ENCODE measurements at regions not wholly inside any gene's neighbourhood (a gene's known extent, or its start where the extent isn't known, plus 50 kb on each side); places are given as distances from the start of the nearest gene placed in this dataset.
A peak's percentile ranks its signal among the peaks of the same experiment; 100 is the strongest.

DNA sequence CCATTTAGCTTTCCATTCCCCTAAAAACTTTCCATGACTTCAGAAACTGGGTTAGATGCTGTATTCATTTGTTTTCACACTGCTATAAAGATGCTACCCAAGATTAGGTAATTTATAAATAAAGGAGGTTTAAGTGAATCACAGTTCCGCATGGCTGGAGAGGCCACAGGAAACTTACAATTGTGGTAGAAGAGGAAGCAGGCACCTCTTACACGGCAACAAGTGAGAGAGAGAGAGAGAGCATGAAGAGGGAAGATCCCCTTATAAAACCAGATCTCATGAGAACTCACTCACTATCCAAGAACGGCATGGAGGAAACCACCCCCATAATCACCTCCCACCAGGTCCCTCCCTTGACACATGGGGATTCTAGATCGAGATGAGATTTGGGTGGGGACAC lies 336.8 kb downstream of the TFEC start:
- SMC1A ChIA-PET (ENCODE audit: uncharacterized antibody, unreplicated experiment), result interaction anchor here (0.6 kb wide), 1 partner anchor 820 kb away, joined by 3 read pairs; no protein-coding TSS in a partner anchor
- Histone ChIP-seq H3K4me2 (ENCODE audit: control insufficient read depth, insufficient read depth) (no peak overlapping the region), H4K20me1 (ENCODE audit: control insufficient read depth, insufficient read depth) (no peaks in the 10 kb centered on the region), H3K27me3 (replicated peaks in 1 of 2; ENCODE audit: control insufficient read depth in 2 of 2, insufficient read depth in 2 of 2, low read length in 1 of 2) (no peaks in the 10 kb centered on the region), H3K4me1 (ENCODE audit: control insufficient read depth, insufficient read depth, low read length) (no peaks in the 10 kb centered on the region), H3K79me2 (ENCODE audit: control insufficient read depth, insufficient read depth, low read length) (no peaks in the 10 kb centered on the region), H2AFZ (ENCODE audit: control insufficient read depth, low read depth, low read length) (no peak overlapping the region), H3K36me3 (ENCODE audit: control insufficient read depth in 2 of 2, insufficient read depth in 2 of 2, low read length in 1 of 2) (no peaks in the 10 kb centered on the region), H3K4me3 (no peak overlapping the region), H3K27ac (ENCODE audit: control insufficient read depth, insufficient read depth) (no peak overlapping the region), H3K9me3 (replicated peaks; ENCODE audit: control insufficient read depth, insufficient read depth, low read length) (no peaks in the 10 kb centered on the region), H3K9ac (ENCODE audit: control insufficient read depth, insufficient read depth, low read length) (no peak overlapping the region)
- CTCF ChIA-PET, result no interaction called here
- POLR2A ChIA-PET, result no interaction called here
- 9% methylated on average over 4 of the region's 4 CpGs for WGBS (ENCODE audit: insufficient coverage, insufficient replicate concordance, low lambda C conversion rate, missing lambda C conversion rate)
- FAIRE-seq (no peak), ATAC-seq (peak; percentile 52), DNase-seq (ENCODE audit: low read depth, low spot score) (no peak)
- TF ChIP-seq RUNX3 (IDR thresholded peaks at IDR 0.05; ENCODE audit: low read length), result peak; percentile 20; the same call in 1 of the 2 replicates
- no peak for TF ChIP-seq BCL11A (IDR thresholded peaks at IDR 0.05; ENCODE audit: low read depth, low read length)
- TF ChIP-seq FOXK2 (IDR thresholded peaks at IDR 0.05), result no peak
- no peak for TF ChIP-seq ETV6 (conservative IDR thresholded peaks at IDR 0.05 in 1 of 2, IDR thresholded peaks at IDR 0.05 in 1 of 2; ENCODE audit: borderline replicate concordance in 1 of 2, low read depth in 1 of 2)
- TF ChIP-seq TCF7 (IDR thresholded peaks at IDR 0.05; ENCODE audit: borderline replicate concordance), result no peak
- BruUV-seq (replicated peaks), result no TSS peak
- in situ Hi-C loops (cut with MboI) (no loop called here), intact Hi-C loops (cut with micrococcal nuclease; ENCODE audit: unreplicated experiment) (no loop called here)
- RAD21 ChIA-PET (ENCODE audit: unreplicated experiment), result no interaction called here

GRCh38 chr7:115689941-115690340 lies 340.6 kb downstream of the TFEC start:
- H3K9ac ChIP-seq (ENCODE audit: control insufficient read depth, insufficient read depth, low read length), result no peak overlapping the region
- RAD21 ChIA-PET (ENCODE audit: unreplicated experiment), result no interaction called here
- no peaks in the 10 kb centered on the region for H3K79me2 ChIP-seq (ENCODE audit: control insufficient read depth, insufficient read depth, low read length)
- no peak overlapping the region for H3K4me2 ChIP-seq (ENCODE audit: control insufficient read depth, insufficient read depth)
- SMC1A ChIA-PET (ENCODE audit: uncharacterized antibody, unreplicated experiment), result no interaction called here
- H2AFZ ChIP-seq (ENCODE audit: control insufficient read depth, low read depth, low read length), result no peak overlapping the region
- POLR2A ChIA-PET, result no interaction called here
- H3K27ac ChIP-seq (ENCODE audit: control insufficient read depth, insufficient read depth), result no peak overlapping the region
- no peaks in the 10 kb centered on the region for H3K9me3 ChIP-seq (replicated peaks; ENCODE audit: control insufficient read depth, insufficient read depth, low read length)
- CTCF ChIA-PET, result interaction anchor here (1.5 kb wide), 1 partner anchor 10 kb away, joined by 5 read pairs; no protein-coding TSS in a partner anchor
- H3K4me3 ChIP-seq, result no peak overlapping the region
- no peaks in the 10 kb centered on the region for H3K36me3 ChIP-seq (ENCODE audit: control insufficient read depth in 2 of 2, insufficient read depth in 2 of 2, low read length in 1 of 2)
- DNase-seq (ENCODE audit: low read depth, low spot score) (no peak), ATAC-seq (no peak), FAIRE-seq (no peak)
- no TSS peak for BruUV-seq (replicated peaks)
- in situ Hi-C loops (cut with MboI), result no loop called here
- H3K4me1 ChIP-seq (ENCODE audit: control insufficient read depth, insufficient read depth, low read length), result no peaks in the 10 kb centered on the region
- intact Hi-C loops (cut with micrococcal nuclease; ENCODE audit: unreplicated experiment), result loop anchor here (10.0 kb wide), 2 partner anchors 825 to 1665 kb away; no protein-coding TSS in a partner anchor
- WGBS (ENCODE audit: insufficient coverage, insufficient replicate concordance, low lambda C conversion rate, missing lambda C conversion rate), result 6% methylated on average over 1 of the region's 1 CpG
- H4K20me1 ChIP-seq (ENCODE audit: control insufficient read depth, insufficient read depth), result no peaks in the 10 kb centered on the region
- TF ChIP-seq NBN (IDR thresholded peaks at IDR 0.05), result no peak
- TF ChIP-seq SREBF2 (IDR thresholded peaks at IDR 0.05; ENCODE audit: low read length), result no peak
- TF ChIP-seq, protein P1, sequence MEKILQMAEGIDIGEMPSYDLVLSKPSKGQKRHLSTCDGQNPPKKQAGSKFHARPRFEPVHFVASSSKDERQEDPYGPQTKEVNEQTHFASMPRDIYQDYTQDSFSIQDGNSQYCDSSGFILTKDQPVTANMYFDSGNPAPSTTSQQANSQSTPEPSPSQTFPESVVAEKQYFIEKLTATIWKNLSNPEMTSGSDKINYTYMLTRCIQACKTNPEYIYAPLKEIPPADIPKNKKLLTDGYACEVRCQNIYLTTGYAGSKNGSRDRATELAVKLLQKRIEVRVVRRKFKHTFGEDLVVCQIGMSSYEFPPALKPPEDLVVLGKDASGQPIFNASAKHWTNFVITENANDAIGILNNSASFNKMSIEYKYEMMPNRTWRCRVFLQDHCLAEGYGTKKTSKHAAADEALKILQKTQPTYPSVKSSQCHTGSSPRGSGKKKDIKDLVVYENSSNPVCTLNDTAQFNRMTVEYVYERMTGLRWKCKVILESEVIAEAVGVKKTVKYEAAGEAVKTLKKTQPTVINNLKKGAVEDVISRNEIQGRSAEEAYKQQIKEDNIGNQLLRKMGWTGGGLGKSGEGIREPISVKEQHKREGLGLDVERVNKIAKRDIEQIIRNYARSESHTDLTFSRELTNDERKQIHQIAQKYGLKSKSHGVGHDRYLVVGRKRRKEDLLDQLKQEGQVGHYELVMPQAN (conservative IDR thresholded peaks at IDR 0.05), result no peak
- TF ChIP-seq, protein P2, sequence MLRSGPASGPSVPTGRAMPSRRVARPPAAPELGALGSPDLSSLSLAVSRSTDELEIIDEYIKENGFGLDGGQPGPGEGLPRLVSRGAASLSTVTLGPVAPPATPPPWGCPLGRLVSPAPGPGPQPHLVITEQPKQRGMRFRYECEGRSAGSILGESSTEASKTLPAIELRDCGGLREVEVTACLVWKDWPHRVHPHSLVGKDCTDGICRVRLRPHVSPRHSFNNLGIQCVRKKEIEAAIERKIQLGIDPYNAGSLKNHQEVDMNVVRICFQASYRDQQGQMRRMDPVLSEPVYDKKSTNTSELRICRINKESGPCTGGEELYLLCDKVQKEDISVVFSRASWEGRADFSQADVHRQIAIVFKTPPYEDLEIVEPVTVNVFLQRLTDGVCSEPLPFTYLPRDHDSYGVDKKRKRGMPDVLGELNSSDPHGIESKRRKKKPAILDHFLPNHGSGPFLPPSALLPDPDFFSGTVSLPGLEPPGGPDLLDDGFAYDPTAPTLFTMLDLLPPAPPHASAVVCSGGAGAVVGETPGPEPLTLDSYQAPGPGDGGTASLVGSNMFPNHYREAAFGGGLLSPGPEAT (IDR thresholded peaks at IDR 0.05; ENCODE audit: low read depth), result no peak
- TF ChIP-seq CREM (IDR thresholded peaks at IDR 0.05; ENCODE audit: low read depth), result no peak
- no peak for TF ChIP-seq TAF1 (IDR thresholded peaks at IDR 0.05; ENCODE audit: borderline replicate concordance, low read depth, low read length)
- TF ChIP-seq, protein P3, sequence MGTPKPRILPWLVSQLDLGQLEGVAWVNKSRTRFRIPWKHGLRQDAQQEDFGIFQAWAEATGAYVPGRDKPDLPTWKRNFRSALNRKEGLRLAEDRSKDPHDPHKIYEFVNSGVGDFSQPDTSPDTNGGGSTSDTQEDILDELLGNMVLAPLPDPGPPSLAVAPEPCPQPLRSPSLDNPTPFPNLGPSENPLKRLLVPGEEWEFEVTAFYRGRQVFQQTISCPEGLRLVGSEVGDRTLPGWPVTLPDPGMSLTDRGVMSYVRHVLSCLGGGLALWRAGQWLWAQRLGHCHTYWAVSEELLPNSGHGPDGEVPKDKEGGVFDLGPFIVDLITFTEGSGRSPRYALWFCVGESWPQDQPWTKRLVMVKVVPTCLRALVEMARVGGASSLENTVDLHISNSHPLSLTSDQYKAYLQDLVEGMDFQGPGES (IDR thresholded peaks at IDR 0.05), result no peak
- TF ChIP-seq ZNF384 (IDR thresholded peaks at IDR 0.05; ENCODE audit: borderline replicate concordance, low read depth, low read length), result no peak
- H3K27me3 ChIP-seq (replicated peaks in 1 of 2; ENCODE audit: control insufficient read depth in 2 of 2, insufficient read depth in 2 of 2, low read length in 1 of 2), result no peaks in the 10 kb centered on the region
